HepG2 (cell line): ENCODE measurements at regions not wholly inside any gene's neighbourhood (a gene's known extent, or its start where the extent isn't known, plus 50 kb on each side); places are given as distances from the start of the nearest gene placed in this dataset.

ENCODE experiments used
- ATAC-seq: fragments of 200-7000 bp; cut with Tn5 transposase; 3 replicates; pipeline ENCODE4 v1.9.1; 2020; ENCODE audit warnings: mild to moderate bottlenecking, moderate library complexity
- BruUV-seq: library from RNA; stranded (reverse); fragments of 400-500 nt; replicated peaks from 2 replicates; lab custom pipeline; 2021; lab: Mats Ljungman, UMichigan
- CTCF ChIA-PET: fragments of 300-600 bp; formaldehyde crosslinking; extraction: SDS; loops from one replicate; lab custom pipeline; 2021; ENCODE audit warnings: low total read pairs, inconsistent platforms, low intra/inter-chr PET ratio; lab: Yijun Ruan, JAX
- POLR2A ChIA-PET: fragments of 350-600 bp; sonication (Branson Sonifier 250); formaldehyde crosslinking; loops from one replicate; lab custom pipeline; 2020; ENCODE audit warnings: antibody characterized with exemption, inconsistent platforms; lab: Yijun Ruan, JAX
- DNase-seq: peaks from one replicate; pipeline ENCODE4 v3.0.0-alpha.2; 2015; ENCODE audit warnings: low spot score
- FAIRE-seq: peaks from 3 replicates; lab custom pipeline; 2011; peaks lifted over from hg19 to GRCh38; lab: Jason Lieb, UNC
- H2AFZ ChIP-seq: one replicate; pipeline ENCODE4 v1.6.1; 2011; ENCODE audit warnings: low read length, inconsistent platforms
- H3K27ac ChIP-seq: fragments of 300-600 bp; 3 replicates; pipeline ENCODE4 v1.8.0; 2011; ENCODE audit warnings: mixed run types, mild to moderate bottlenecking, mixed read lengths, low read length, inconsistent platforms; ENCODE audit not compliant: insufficient read depth; ENCODE audit errors: extremely low read length
- H3K27me3 ChIP-seq, 2 experiments: fragments of 200-600 bp in 1 of 2; 2 replicates in 1 of 2; 3 replicates in 1 of 2; pipeline versions ENCODE4 v1.6.0 to v1.8.0; 2011; ENCODE audit warnings: low read length in 2 of 2, mild to moderate bottlenecking in 2 of 2, moderate library complexity in 2 of 2, inconsistent platforms in 1 of 2; ENCODE audit not compliant: insufficient read depth in 2 of 2, control insufficient read depth in 1 of 2
- H3K36me3 ChIP-seq, 2 experiments: fragments of 200-600 bp in 1 of 2; replicated peaks in 1 of 2; 2 replicates in 1 of 2; 3 replicates in 1 of 2; pipeline versions ENCODE4 v1.5.1 to v1.8.0; 2011; ENCODE audit warnings: low read length in 2 of 2, inconsistent platforms in 1 of 2; ENCODE audit not compliant: insufficient read depth in 2 of 2, control insufficient read depth in 1 of 2
- H3K4me1 ChIP-seq: 2 replicates; pipeline ENCODE4 v1.5.1; 2012; ENCODE audit warnings: low read length, inconsistent platforms; ENCODE audit not compliant: insufficient read depth
- H3K4me2 ChIP-seq: 2 replicates; pipeline ENCODE4 v1.6.0; 2011; ENCODE audit warnings: low read depth, low read length, inconsistent platforms
- H3K4me3 ChIP-seq, 3 experiments: fragments of 200-600 bp in 1 of 3; sonication (generic), shearing (Covaris generic) in 1 of 3; replicated peaks in 1 of 3; 2 replicates each; pipeline ENCODE4 v1.5.1; 2011 to 2016; ENCODE audit warnings: low read length in 3 of 3, inconsistent platforms in 2 of 3, low read depth in 2 of 3, mild to moderate bottlenecking in 2 of 3, control low read depth in 1 of 3, mixed read lengths in 1 of 3; ENCODE audit not compliant: insufficient read depth in 1 of 3
- H3K79me2 ChIP-seq: one replicate; pipeline ENCODE4 v1.6.1; 2011; ENCODE audit warnings: low read length, inconsistent platforms; ENCODE audit not compliant: insufficient read depth
- H3K9ac ChIP-seq: 2 replicates; pipeline ENCODE4 v1.6.0; 2011; ENCODE audit warnings: mild to moderate bottlenecking, low read depth, low read length, inconsistent platforms; ENCODE audit not compliant: insufficient read depth
- H3K9me3 ChIP-seq: 2 replicates; pipeline ENCODE4 v1.5.1; 2012; ENCODE audit warnings: mild to moderate bottlenecking, low read length
- H4K20me1 ChIP-seq: 2 replicates; pipeline ENCODE4 v1.6.0; 2011; ENCODE audit warnings: inconsistent platforms, mild to moderate bottlenecking, low read length, moderate library complexity; ENCODE audit not compliant: insufficient read depth
- CREB3 ChIP-seq: sonication (generic); formaldehyde crosslinking; IDR thresholded peaks from 2 replicates; pipeline ENCODE4 v1.5.0; 2020; ENCODE audit warnings: missing genetic modification reagents
- ELF4 ChIP-seq: sonication (generic); formaldehyde crosslinking; IDR thresholded peaks from 2 replicates; pipeline ENCODE4 v1.5.0; 2020; ENCODE audit warnings: missing genetic modification reagents, mild to moderate bottlenecking, moderate library complexity, borderline replicate concordance
- FOXA1 ChIP-seq, 2 experiments: fragments of 450-650 bp in 1 of 2; sonication (generic) in 1 of 2; formaldehyde crosslinking in 1 of 2; IDR thresholded peaks; 2 replicates each; pipeline versions ENCODE4 v1.4.0 to v1.6.1; 2016 to 2020; ENCODE audit warnings: missing genetic modification reagents in 1 of 2
- GATAD1 ChIP-seq: IDR thresholded peaks from 2 replicates; pipeline ENCODE4 v1.6.1; 2016; ENCODE audit warnings: missing genetic modification reagents, missing compliant biosample characterization
- GTF3A ChIP-seq: sonication (generic); formaldehyde crosslinking; conservative IDR thresholded peaks from 2 replicates; pipeline ENCODE4 v1.4.0; 2020; ENCODE audit warnings: mild to moderate bottlenecking, missing genetic modification reagents
- HOXD1 ChIP-seq: sonication (generic); formaldehyde crosslinking; IDR thresholded peaks from 2 replicates; pipeline ENCODE4 v1.5.0; 2020; ENCODE audit warnings: missing genetic modification reagents
- SATB2 ChIP-seq: sonication (generic); formaldehyde crosslinking; IDR thresholded peaks from 2 replicates; pipeline ENCODE4 v1.5.0; 2020; ENCODE audit warnings: missing genetic modification reagents
- SNAPC4 ChIP-seq: sonication (generic); formaldehyde crosslinking; IDR thresholded peaks from 2 replicates; pipeline ENCODE4 v1.4.0; 2020; ENCODE audit warnings: mild to moderate bottlenecking, missing genetic modification reagents
- TMF1 ChIP-seq: sonication (generic); formaldehyde crosslinking; IDR thresholded peaks from 2 replicates; pipeline ENCODE4 v1.8.1; 2022; ENCODE audit warnings: low read depth, missing genetic modification reagents
- YEATS2 ChIP-seq: sonication (generic); formaldehyde crosslinking; IDR thresholded peaks from 2 replicates; pipeline ENCODE4 v1.4.0; 2020; ENCODE audit warnings: missing genetic modification reagents, borderline replicate concordance
- ZNF136 ChIP-seq: sonication (generic); formaldehyde crosslinking; IDR thresholded peaks from 2 replicates; pipeline ENCODE4 v1.8.1; 2022; ENCODE audit warnings: low read depth, mild to moderate bottlenecking, moderate library complexity, missing genetic modification reagents
- ZNF260 ChIP-seq: sonication (generic); formaldehyde crosslinking; IDR thresholded peaks from 2 replicates; pipeline ENCODE4 v1.4.0; 2020; ENCODE audit warnings: missing genetic modification reagents, low read depth, mild to moderate bottlenecking, borderline replicate concordance
- ZNF3 ChIP-seq: IDR thresholded peaks from 2 replicates; pipeline ENCODE4 v1.7.0; 2017; ENCODE audit warnings: inconsistent platforms
- ZNF615 ChIP-seq: sonication (generic); formaldehyde crosslinking; IDR thresholded peaks from 2 replicates; pipeline ENCODE4 v1.5.0; 2020; ENCODE audit warnings: mild to moderate bottlenecking, missing genetic modification reagents, borderline replicate concordance
- WGBS: methylation state at CpG from one replicate; pipeline ENCODE4 v1.1.6; 2017; ENCODE audit warnings: low lambda C conversion rate; 5-methylcytosine and 5-hydroxymethylcytosine counted together
- in situ Hi-C: cut with HindIII; loops from 2 replicates; pipeline ENCODE4 v1.10.0; 2017; ENCODE audit warnings: low pct_unique_long_range_greater_than_20kb; ENCODE audit not compliant: extremely low pct_ligation_motif_present
- intact Hi-C: fragments of 100-400 bp; cut with micrococcal nuclease; formaldehyde crosslinking; loops from one replicate; pipeline ENCODE4 v1.10.0; 2022; ENCODE audit not compliant: unreplicated experiment
- TF ChIP-seq, protein P1 (sequence below): sonication (generic); formaldehyde crosslinking; IDR thresholded peaks from 2 replicates; pipeline ENCODE4 v1.4.0; 2020; ENCODE audit warnings: low read depth, mild to moderate bottlenecking, missing genetic modification reagents
- TF ChIP-seq, protein P2 (sequence below): sonication (generic); formaldehyde crosslinking; conservative IDR thresholded peaks from 2 replicates; pipeline ENCODE4 v1.8.0; 2022; ENCODE audit warnings: mild to moderate bottlenecking, moderate library complexity, missing genetic modification reagents

DNA sequence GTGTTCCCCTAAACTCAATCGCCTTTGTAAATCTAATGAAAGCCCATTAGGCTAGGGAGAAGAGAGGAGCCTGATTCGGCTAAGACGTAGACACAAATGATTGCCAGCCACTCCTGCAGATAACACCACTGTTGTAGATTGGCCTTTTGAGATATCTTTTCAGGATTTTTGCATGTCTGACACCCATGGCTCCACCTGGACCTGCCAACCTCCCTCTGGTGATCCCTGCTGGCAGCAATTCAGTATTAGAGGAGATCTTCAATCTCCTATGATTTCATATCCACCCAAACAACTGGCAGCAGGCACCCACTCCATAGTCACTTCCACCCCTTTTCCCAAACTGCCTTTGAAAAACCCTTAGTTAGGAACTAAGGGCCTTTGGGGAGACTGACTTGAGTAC, 191.9 kb upstream of the UBL3 start:
- no peaks in the 10 kb centered on the region for H3K79me2 ChIP-seq
- in situ Hi-C loops (no loop called here), intact Hi-C loops (loop anchor here (2.0 kb wide), 1 partner anchor 41 kb away; no protein-coding TSS in a partner anchor)
- no peaks in the 10 kb centered on the region for H4K20me1 ChIP-seq
- WGBS: 32% methylated on average over 3 of the region's 3 CpGs
- no TSS peak for BruUV-seq
- no peaks in the 10 kb centered on the region for H3K9me3 ChIP-seq
- H3K9ac ChIP-seq: no peak overlapping the region
- H3K4me3 ChIP-seq: no peak overlapping the region
- ATAC-seq: no peak
- no peak overlapping the region for H3K27ac ChIP-seq
- ChIA-PET POLR2A (no interaction called here), CTCF (no interaction called here)
- FAIRE-seq: no peak
- H3K4me2 ChIP-seq: no peak overlapping the region
- DNase-seq: no peak
- no peak overlapping the region for H2AFZ ChIP-seq
- TF ChIP-seq CREB3 (CRISPR knock-in tag): no peak
- no peak for TF ChIP-seq SATB2 (CRISPR knock-in tag)
- no peak for TF ChIP-seq GATAD1
- no peak for TF ChIP-seq ZNF3
- TF ChIP-seq ELF4 (CRISPR knock-in tag): no peak
- TF ChIP-seq TMF1 (CRISPR knock-in tag): no peak
- no peak for TF ChIP-seq SNAPC4
- TF ChIP-seq, protein P1, sequence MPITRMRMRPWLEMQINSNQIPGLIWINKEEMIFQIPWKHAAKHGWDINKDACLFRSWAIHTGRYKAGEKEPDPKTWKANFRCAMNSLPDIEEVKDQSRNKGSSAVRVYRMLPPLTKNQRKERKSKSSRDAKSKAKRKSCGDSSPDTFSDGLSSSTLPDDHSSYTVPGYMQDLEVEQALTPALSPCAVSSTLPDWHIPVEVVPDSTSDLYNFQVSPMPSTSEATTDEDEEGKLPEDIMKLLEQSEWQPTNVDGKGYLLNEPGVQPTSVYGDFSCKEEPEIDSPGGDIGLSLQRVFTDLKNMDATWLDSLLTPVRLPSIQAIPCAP: no peak
- TF ChIP-seq ZNF260 (CRISPR knock-in tag): no peak
- no peak for TF ChIP-seq ZNF136 (CRISPR knock-in tag)
- TF ChIP-seq, protein P2, sequence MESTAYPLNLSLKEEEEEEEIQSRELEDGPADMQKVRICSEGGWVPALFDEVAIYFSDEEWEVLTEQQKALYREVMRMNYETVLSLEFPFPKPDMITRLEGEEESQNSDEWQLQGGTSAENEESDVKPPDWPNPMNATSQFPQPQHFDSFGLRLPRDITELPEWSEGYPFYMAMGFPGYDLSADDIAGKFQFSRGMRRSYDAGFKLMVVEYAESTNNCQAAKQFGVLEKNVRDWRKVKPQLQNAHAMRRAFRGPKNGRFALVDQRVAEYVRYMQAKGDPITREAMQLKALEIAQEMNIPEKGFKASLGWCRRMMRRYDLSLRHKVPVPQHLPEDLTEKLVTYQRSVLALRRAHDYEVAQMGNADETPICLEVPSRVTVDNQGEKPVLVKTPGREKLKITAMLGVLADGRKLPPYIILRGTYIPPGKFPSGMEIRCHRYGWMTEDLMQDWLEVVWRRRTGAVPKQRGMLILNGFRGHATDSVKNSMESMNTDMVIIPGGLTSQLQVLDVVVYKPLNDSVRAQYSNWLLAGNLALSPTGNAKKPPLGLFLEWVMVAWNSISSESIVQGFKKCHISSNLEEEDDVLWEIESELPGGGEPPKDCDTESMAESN (CRISPR knock-in tag): no peak
- no peak for TF ChIP-seq YEATS2 (CRISPR knock-in tag)
- no peak for TF ChIP-seq GTF3A (CRISPR knock-in tag)
- no peak for TF ChIP-seq HOXD1
- no peak for TF ChIP-seq ZNF615 (CRISPR knock-in tag)
- TF ChIP-seq FOXA1 (IDR thresholded peaks at IDR 0.05): no peak
- no peak for TF ChIP-seq FOXA1 (CRISPR knock-in tag; IDR thresholded peaks at IDR 0.05)
- TF ChIP-seq, all 625 proteins: peak for 0
- no peaks in the 10 kb centered on the region; a peak in 1 of 5 replicates for H3K27me3 ChIP-seq
- H3K4me1 ChIP-seq: 0 out of 2 replicates have a peak, but pooled peaks cover 3% of the 10 kb centered on the region
- no peaks in the 10 kb centered on the region for H3K36me3 ChIP-seq
